ENCODE measurements at regions not wholly inside any gene's neighbourhood (a gene's known extent, or its start where the extent isn't known, plus 50 kb on each side); places are given as distances from the start of the nearest gene placed in this dataset.
"Not testable (repeated sequence)": the region's sequence is repeated elsewhere in the genome, so short reads cannot be mapped to it uniquely, and the experiment has no call there.

GRCh38 chr3:74842649-74843048, 228.2 kb upstream of the CNTN3 start:
- DNase-seq (no peak), ATAC-seq (ENCODE audit: poor library complexity) (no peak)
- intact Hi-C loops (cut with DNase I), result no loop called here

DNA sequence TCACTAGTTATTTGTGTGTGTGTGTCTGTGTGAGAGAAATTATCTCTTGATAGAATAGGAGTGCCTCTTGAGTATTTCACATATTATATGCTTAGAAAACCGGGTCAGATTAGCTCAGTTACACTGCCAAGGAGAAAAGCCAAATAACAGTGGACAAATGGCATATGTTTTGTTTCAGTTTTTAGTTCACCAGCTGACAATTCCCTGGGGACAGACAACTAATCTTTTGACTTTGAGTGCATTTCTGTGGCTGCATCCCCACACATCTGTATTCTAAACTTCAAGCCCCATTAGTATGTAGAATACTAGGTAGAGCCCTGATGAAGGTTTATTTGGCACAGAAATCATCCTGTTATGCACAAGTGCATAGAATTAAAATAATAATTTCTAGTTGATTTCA, 227.7 kb upstream of the CNTN3 start:
- no peak for DNase-seq
- no peak for ATAC-seq (ENCODE audit: poor library complexity)
- intact Hi-C loops (cut with DNase I), result no loop called here

- ATAC-seq (ENCODE audit: poor library complexity) (no peak), DNase-seq (no peak)
- intact Hi-C loops (cut with DNase I), result no loop called here
Measured at GRCh38 chr3:74839566-74839965, 225.1 kb upstream of the CNTN3 start.

- DNase-seq, result no peak
- intact Hi-C loops (cut with DNase I), result no loop called here
- ATAC-seq (ENCODE audit: poor library complexity), result no peak
Measured at GRCh38 chr3:74832925-74833324, 218.5 kb upstream of the CNTN3 start.

DNA sequence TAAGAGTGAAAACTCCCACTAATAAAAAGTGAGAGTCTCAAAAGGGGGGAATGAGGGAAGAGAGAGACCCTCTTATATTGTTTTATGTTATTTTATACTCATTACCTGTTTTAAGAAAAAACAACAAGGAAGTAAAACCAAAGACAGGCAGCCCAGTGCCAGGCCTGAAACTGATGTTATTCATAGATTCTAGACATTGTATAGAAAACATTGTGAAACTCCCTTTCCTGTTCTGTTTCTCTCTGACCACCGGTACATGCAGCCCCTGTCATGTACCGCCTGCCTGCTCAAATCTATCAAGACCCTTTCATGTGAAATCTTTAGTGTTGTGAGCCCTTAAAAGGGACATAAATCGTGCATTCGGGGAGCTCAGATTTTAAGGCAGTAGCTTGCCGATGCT, 216.4 kb upstream of the CNTN3 start:
- DNase-seq; intact Hi-C loops (cut with DNase I); ATAC-seq (ENCODE audit: poor library complexity): not testable (repeated sequence)

DNA sequence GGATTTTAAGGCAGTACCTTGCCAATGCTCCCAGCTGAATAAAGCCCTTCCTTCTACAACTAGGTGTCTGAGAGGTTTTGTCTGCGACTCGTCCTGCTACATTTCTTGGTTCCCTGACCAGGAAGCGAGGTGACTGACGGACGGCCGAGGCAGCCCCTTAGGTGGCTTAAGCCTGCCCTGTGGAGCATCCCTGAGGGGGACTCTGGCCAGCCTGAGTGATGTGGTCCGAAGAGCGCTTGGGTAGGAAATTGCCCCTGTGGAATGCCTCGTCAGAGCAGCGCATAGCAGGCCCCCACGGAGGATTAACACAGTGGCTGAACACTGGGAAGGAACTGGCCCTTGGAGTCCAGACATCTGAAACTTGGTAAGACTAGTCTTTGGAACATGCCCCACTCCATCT, 210.9 kb upstream of the CNTN3 start:
- intact Hi-C loops (cut with DNase I); ATAC-seq (ENCODE audit: poor library complexity); DNase-seq: not testable (repeated sequence)

DNA sequence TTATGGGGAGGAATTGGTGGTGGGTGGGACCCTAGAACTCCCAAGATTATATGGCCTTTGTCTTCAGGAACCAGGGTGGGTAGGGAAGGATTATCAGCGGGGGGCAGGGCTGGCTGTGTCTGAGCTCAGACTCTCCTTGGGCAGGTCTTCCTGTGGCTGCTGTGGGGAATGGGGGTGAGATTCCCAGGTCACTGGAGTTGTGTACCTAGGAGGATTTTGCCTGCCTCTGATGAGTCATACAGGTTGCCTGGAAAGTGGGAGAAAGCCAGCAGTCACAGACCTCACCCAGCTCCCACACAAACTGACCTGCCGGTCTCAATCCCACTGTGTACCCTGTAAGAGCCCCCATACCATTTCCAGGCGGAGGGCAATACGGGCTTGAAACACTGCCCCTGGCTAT, 209.9 kb upstream of the CNTN3 start:
- DNase-seq (no peak), ATAC-seq (ENCODE audit: poor library complexity) (no peak)
- intact Hi-C loops (cut with DNase I), result no loop called here

DNA sequence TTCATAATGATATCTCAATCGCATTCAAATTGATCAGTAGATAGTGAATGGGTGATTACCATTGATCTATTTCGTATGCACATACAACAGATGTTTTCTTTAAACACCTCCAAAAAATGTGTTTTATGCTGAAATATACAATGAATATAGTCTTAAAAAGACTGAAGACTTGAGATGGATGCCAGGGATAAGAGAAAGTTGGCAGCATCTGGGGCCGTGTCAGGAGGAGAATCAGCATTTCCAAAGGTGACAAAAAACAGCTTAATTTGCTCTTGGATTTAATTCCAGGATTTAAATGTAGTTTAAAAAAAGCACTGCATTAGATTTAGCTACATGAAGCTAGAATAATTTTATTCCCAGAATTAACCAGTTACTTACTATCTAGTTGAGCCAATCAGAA, 199.7 kb upstream of the CNTN3 start:
- DNase-seq (no peak), ATAC-seq (ENCODE audit: poor library complexity) (no peak)
- intact Hi-C loops (cut with DNase I), result no loop called here

DNA sequence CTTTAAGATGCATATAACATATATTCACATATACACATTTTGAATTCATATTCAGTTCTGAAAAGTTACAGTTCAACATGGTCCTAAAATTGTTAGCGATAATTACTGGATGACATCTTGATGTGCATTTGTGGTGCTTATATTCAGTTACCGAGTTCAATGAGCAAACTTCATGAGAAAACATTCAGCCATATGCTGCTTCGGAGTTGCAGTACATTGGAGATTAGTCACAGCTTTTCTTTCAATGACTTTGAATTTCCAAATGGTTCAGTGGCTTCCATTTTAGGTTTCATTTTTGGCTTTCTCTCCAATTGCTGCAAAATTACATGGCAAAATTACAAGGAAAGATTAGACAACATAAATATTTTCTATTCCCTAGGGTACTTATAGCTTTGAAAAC, 198.3 kb upstream of the CNTN3 start:
- DNase-seq (no peak), ATAC-seq (ENCODE audit: poor library complexity) (no peak)
- intact Hi-C loops (cut with DNase I), result no loop called here

DNA sequence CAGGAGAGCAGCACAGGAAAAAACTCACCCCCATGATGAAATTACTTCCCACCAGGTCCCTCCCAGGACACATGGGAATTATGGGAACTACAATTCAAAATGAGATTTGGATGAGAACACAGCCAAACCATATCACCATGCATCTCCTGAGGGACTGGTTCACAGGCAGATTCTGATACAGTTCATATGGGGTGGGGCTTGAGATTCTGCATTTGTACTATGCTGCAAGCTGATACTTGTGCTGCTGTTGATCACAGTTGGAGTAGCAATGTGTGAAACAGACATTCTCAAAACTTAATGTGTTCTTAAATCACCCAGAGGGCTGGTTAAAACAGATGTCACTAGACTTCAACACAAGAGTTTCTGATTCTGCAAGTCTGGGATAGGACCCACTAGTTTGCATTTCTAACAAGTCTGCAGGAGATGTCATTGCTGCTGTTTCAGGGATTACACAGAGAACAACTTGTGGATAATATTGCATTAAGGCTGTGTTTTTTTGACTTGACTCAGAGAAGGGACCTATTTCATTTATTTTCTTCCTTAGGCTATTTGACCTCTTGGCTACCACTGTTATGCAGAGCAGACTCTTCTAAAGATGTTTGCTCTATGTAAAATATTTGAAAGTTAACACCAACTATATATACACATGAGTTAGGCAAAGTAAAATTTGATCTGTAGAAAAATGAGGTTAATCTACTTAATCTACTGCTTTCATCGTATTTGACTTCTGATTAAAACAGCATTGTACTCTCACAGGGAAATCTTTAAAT, 194.2 kb upstream of the CNTN3 start:
- DNase-seq, result no peak
- no peak for ATAC-seq (ENCODE audit: poor library complexity)
- intact Hi-C loops (cut with DNase I), result no loop called here

DNA sequence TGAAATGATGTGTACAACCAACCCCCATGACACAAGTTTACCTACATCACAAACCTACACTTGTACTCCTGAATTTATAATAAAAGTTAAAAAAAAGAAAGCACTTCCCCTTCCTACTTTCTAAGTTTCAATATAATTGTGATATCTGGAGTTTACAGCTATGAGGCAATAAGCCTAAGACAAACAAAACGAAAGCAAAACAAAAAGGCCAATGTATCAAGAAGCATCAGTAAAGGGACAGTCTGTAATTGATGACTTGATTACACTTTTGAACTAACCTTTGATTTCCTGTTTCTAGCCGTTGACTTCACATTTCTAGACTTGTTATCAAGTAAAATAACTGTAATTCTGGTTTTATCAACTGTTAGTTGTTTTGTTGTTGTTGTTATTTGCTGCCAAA, 187.5 kb upstream of the CNTN3 start:
- DNase-seq (no peak), ATAC-seq (ENCODE audit: poor library complexity) (no peak)
- intact Hi-C loops (cut with DNase I), result no loop called here

GRCh38 chr3:74789111-74789510, 174.7 kb upstream of the CNTN3 start:
- DNase-seq (no peak), ATAC-seq (ENCODE audit: poor library complexity) (no peak)
- intact Hi-C loops (cut with DNase I), result no loop called here

- ATAC-seq (ENCODE audit: poor library complexity), result no peak
- intact Hi-C loops (cut with DNase I), result no loop called here
- no peak for DNase-seq
Measured at GRCh38 chr3:74787011-74787410, 172.6 kb upstream of the CNTN3 start.

GRCh38 chr3:74771401-74771800, 156.9 kb upstream of the CNTN3 start:
- ATAC-seq (ENCODE audit: poor library complexity), result no peak
- no peak for DNase-seq
- intact Hi-C loops (cut with DNase I), result no loop called here

- DNase-seq, result no peak
- ATAC-seq (ENCODE audit: poor library complexity), result no peak
- intact Hi-C loops (cut with DNase I), result no loop called here
Measured at GRCh38 chr3:74768010-74768409, 153.6 kb upstream of the CNTN3 start.

GRCh38 chr3:74766405-74766804, 151.9 kb upstream of the CNTN3 start:
- intact Hi-C loops (cut with DNase I), result no loop called here
- no peak for ATAC-seq (ENCODE audit: poor library complexity)
- DNase-seq, result no peak

DNA sequence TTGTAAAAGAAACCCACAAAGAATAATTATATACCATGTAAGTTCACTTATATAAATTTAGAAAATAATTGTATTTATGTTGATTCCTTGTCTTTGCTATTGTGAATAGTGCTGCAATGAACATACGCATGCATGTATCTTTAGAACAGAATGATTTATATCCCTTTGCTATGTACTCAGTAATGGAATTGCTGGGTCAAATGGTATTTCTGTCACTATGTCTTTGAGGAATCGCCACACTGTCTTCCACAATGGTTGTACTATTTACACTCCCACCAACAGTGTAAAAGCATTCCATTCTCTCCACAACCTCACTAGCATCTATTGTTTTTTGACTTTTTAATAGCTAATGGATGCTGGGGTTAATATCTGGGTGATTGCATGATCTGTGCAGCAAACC, 149.4 kb upstream of the CNTN3 start:
- ATAC-seq (ENCODE audit: poor library complexity) (no peak), DNase-seq (no peak)
- intact Hi-C loops (cut with DNase I), result no loop called here

- DNase-seq, result no peak
- no peak for ATAC-seq (ENCODE audit: poor library complexity)
- intact Hi-C loops (cut with DNase I), result no loop called here
Measured at GRCh38 chr3:74756674-74757073, 142.2 kb upstream of the CNTN3 start.

- no peak for ATAC-seq (ENCODE audit: poor library complexity)
- DNase-seq, result no peak
- intact Hi-C loops (cut with DNase I), result no loop called here
Measured at GRCh38 chr3:74752290-74752689, 137.8 kb upstream of the CNTN3 start.

- ATAC-seq (ENCODE audit: poor library complexity), result no peak
- DNase-seq, result no peak
- intact Hi-C loops (cut with DNase I), result no loop called here
Measured at GRCh38 chr3:74751775-74752174, 137.3 kb upstream of the CNTN3 start.

DNA sequence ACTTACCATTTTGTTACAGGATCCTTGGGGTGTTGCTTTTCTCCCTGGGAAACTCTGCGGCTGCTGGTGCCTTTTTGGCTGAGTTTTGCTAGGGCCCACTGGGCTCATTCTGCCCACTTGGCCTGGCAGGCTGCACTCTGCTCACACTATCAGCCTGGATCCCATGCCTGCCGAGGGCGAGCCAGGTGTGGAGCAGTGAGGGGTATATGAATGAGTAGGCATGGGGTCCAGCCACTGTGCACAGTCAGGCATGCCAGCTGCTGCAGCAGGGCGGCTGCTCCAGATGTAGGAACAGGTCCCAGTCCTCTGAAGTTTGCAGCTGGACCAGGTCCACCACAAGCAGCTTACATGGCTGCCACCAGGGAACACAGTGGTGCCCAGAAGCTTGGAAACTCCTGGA, 136.4 kb upstream of the CNTN3 start:
- no peak for DNase-seq
- intact Hi-C loops (cut with DNase I), result no loop called here
- ATAC-seq (ENCODE audit: poor library complexity), result no peak
